ENCODE measurements at regions not wholly inside any gene's neighbourhood (a gene's known extent, or its start where the extent isn't known, plus 50 kb on each side); places are given as distances from the start of the nearest gene placed in this dataset.

DNA sequence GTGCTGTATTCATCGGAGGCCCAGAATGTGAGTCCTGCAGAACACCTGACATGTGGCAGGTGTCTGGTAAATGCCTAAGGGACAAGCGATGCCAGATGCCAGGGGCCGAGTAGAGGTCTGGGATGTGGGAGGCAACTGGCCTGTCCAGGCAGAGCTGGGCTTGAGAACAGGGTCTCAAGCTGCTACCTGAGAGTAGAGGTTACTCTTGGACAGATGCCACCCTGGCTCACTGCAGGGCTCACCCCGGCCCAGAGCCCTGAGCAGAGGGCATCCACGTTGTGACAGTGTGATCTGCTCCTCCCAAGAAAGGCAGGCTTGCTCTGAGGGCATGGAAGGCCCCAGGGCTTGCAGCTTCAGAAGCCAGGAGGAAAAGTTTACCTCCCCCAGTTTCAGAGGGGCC lies 692.0 kb upstream of the ID2 start:
- Mint-ChIP-seq H3K27ac (no peak overlapping the region), H3K9me3 (no peaks in the 10 kb centered on the region), H3K27me3 (peaks cover 7% of the 10 kb centered on the region), H3K4me3 (no peak overlapping the region), H3K4me1 (no peaks in the 10 kb centered on the region), H3K36me3 (ENCODE audit: low read depth) (no peaks in the 10 kb centered on the region)
- DNase-seq (no peak), ATAC-seq (ENCODE audit: low read depth) (no peak)
- no peak for TF ChIP-seq CTCF (IDR thresholded peaks at IDR 0.05)
- ChIA-PET CTCF (no interaction called here), POLR2A (no interaction called here)
- intact Hi-C loops (cut with micrococcal nuclease), result no loop called here

DNA sequence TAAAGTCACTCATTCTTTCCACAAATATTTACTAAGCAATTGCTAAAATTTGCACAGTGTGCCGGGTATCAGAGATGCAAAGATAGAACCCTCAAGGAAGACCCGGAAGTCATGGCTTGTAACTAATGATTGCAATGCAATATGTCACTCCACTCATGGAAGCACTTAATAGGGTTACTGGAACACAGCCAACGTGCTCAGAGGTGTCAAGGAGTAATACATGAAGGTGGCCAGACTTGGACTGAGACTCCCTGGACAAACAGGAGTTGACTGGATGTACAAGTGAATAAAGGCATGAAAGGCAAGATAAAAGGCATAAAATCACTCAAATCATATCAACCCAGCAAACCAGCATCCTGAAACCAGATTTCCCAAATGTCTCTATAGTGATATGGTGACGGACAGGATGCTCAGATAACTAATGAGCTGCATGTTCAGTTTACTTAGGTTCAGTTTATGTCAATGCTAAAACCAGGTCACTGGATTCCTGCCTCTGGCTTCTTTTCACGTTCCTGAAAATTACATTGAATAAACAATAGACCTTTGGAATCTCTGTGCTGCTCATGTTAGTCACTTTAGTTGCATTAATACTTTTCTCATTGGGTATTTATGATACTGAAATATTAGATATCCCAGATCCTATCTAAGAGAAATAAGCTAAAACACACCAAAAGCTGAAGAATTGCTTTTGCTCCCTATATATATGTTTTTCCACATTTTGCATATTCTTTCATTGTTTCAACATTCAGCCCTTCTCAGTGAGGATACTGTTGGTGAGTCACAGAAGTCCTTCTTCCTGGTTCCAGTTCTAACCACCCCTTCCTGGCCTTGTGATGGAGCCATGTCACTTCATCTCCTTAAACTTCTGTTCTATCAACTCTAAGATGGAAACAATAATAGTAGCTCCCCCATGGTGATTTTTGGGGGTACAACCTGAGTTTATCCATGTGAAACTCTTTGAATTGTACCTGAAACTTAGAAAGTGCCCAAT lies 688.9 kb upstream of the ID2 start:
- Mint-ChIP-seq H3K4me3 (no peak overlapping the region), H3K9me3 (no peaks in the 10 kb centered on the region), H3K27ac (no peak overlapping the region), H3K27me3 (peaks cover 4% of the 10 kb centered on the region), H3K4me1 (no peaks in the 10 kb centered on the region), H3K36me3 (ENCODE audit: low read depth) (no peaks in the 10 kb centered on the region)
- ChIA-PET CTCF (no interaction called here), POLR2A (no interaction called here)
- intact Hi-C loops (cut with micrococcal nuclease), result no loop called here
- no peak for TF ChIP-seq CTCF (IDR thresholded peaks at IDR 0.05)
- DNase-seq, result no peak
- ATAC-seq (ENCODE audit: low read depth), result no peak

DNA sequence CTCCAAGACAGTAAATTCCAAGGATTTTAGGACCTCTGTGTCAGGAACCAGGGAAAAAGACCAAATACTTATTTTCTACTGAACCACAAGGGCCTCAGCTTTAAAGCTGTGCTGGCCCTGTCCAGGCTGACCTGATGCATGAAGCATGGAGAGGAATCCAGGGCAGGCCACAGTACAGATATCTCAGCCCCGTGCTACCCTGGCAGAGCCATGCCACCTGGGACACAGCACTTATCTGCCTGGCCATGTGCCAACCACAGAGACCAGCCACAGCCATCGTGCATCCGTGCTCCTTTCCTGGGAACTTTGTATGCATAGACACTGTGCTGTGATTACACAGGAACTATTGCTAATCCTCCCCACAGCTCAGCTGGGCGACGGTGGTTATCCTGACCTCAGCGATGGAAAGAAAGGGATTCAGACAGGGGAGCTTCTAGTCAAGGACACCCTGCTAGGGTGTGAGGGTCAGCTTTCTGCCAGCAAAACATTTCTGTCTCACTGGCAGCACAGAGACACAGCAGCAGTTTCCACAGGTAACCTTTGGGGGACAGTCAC lies 687.4 kb upstream of the ID2 start:
- Mint-ChIP-seq H3K27me3 (peaks cover 4% of the 10 kb centered on the region), H3K27ac (no peak overlapping the region), H3K9me3 (no peaks in the 10 kb centered on the region), H3K4me3 (no peak overlapping the region), H3K4me1 (no peaks in the 10 kb centered on the region), H3K36me3 (ENCODE audit: low read depth) (no peaks in the 10 kb centered on the region)
- ATAC-seq (ENCODE audit: low read depth), result no peak
- no peak for DNase-seq
- POLR2A ChIA-PET, result no interaction called here
- CTCF ChIA-PET, result no interaction called here
- no peak for TF ChIP-seq CTCF (IDR thresholded peaks at IDR 0.05)
- intact Hi-C loops (cut with micrococcal nuclease), result no loop called here

DNA sequence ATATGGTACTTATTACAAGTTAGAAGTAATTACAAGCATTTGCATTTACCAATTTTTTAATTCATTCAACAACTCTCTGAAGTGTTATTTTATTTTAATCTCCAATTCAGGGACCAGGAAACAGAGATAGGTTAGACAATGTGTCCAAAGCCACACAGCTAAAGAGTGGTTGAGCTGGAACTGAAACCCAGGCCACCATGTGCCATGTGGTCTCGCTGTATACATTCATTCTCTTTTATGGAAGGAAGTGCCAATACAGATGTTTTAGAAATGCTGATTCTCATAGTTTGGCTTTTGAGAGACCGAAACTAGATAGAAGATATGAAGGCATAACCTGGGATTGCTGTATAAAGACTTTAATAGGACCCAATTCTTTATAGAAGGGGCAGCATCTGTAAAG lies 684.6 kb upstream of the ID2 start:
- H3K27ac Mint-ChIP-seq, result no peak overlapping the region
- no peaks in the 10 kb centered on the region for H3K9me3 Mint-ChIP-seq
- POLR2A ChIA-PET, result no interaction called here
- H3K27me3 Mint-ChIP-seq, result peaks cover 4% of the 10 kb centered on the region
- ATAC-seq (ENCODE audit: low read depth), result no peak
- intact Hi-C loops (cut with micrococcal nuclease), result no loop called here
- CTCF ChIA-PET, result no interaction called here
- H3K4me3 Mint-ChIP-seq, result no peak overlapping the region
- TF ChIP-seq CTCF (IDR thresholded peaks at IDR 0.05), result no peak
- no peak for DNase-seq
- no peaks in the 10 kb centered on the region for H3K4me1 Mint-ChIP-seq
- H3K36me3 Mint-ChIP-seq (ENCODE audit: low read depth), result no peaks in the 10 kb centered on the region

DNA sequence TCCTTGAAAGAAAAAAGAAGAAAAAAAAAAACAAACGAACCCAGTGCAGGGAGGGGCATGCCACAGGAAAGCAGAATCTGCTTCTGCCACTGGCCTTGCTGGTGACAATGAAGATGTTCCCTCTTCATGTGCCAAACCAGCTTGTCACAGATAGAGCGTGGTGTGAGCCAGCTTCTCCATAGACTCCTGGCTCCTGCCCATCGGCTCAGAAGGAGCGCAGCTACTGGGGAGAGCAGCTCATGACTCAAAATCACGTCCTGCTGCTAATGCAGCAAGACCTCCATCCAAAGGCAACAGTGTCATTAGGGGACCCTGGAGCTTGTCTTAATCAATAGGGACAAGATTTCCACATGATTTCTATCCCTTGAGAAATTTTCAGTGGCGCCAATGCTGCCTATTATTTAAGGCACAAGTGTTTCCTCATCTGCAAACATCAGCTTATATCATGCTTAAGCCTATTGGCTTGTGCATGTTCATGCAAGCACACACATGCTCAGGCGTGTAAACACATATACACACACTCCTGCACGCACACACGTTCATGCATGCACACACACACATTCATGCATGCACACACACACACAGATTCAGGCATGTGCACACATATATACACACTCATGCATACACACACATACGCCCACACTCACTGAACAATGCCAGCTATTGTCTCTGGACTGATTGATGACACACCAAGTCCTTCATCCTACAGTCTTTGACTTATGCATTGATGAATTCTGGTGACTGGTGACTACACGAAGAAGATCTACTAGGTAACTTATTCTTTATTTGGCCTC lies 682.0 kb upstream of the ID2 start:
- no peaks in the 10 kb centered on the region for H3K36me3 Mint-ChIP-seq (ENCODE audit: low read depth)
- ATAC-seq (ENCODE audit: low read depth) (no peak), DNase-seq (no peak)
- no peak overlapping the region for H3K27ac Mint-ChIP-seq
- no peaks in the 10 kb centered on the region for H3K9me3 Mint-ChIP-seq
- H3K4me3 Mint-ChIP-seq, result no peak overlapping the region
- intact Hi-C loops (cut with micrococcal nuclease), result no loop called here
- H3K27me3 Mint-ChIP-seq, result no peaks in the 10 kb centered on the region
- TF ChIP-seq CTCF (IDR thresholded peaks at IDR 0.05), result no peak
- no peaks in the 10 kb centered on the region for H3K4me1 Mint-ChIP-seq
- ChIA-PET POLR2A (no interaction called here), CTCF (no interaction called here)

Data from activated B cell treated with CpG ODN at 0.5 μM for 24 hours (primary cell).